HG02884 (cell line): ENCODE measurements at regions not wholly inside any gene's neighbourhood (a gene's known extent, or its start where the extent isn't known, plus 50 kb on each side); places are given as distances from the start of the nearest gene placed in this dataset.

Source experiments
- ATAC-seq: cut with Tn5 transposase; IDR thresholded peaks from one replicate; pipeline ENCODE4 v1.9.1; 2021; ENCODE audit warnings: mild to moderate bottlenecking, moderate library complexity; ENCODE audit not compliant: unreplicated experiment

- no peak for ATAC-seq
Measured at GRCh38 chr7:11290863-11291262, 317.2 kb downstream of the PHF14 start.

GRCh38 chr7:11294218-11294617, 320.5 kb downstream of the PHF14 start:
- ATAC-seq, result no peak

- ATAC-seq, result no peak
Measured at GRCh38 chr7:11294965-11295364, 321.3 kb downstream of the PHF14 start.

DNA sequence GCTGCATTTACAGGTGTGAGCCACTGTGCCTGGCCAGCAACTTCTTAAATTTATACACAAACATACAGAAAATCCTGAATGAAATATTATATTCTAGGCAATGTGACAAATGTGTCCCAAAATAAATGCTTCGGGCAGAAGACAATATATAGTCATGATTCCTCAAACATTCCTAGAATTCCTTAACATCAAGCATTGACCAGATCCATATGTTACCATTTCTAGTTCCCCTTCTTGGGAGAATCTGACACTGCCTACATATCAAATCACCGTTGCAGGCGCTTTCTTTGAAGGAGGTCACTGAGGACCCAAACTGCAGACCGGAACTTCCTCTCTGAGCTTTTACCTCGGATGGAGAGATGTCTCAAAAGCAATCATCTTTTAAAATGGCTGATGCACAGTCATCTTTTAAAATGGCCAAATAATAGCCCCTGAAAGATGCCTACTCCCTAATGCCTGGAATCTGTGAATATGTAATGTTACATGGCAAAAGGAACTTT, 323.5 kb downstream of the PHF14 start:
- no peak for ATAC-seq

- ATAC-seq, result no peak
Measured at GRCh38 chr7:11297764-11298163, 324.1 kb downstream of the PHF14 start.

GRCh38 chr7:11298220-11298619, 324.5 kb downstream of the PHF14 start:
- ATAC-seq, result no peak

DNA sequence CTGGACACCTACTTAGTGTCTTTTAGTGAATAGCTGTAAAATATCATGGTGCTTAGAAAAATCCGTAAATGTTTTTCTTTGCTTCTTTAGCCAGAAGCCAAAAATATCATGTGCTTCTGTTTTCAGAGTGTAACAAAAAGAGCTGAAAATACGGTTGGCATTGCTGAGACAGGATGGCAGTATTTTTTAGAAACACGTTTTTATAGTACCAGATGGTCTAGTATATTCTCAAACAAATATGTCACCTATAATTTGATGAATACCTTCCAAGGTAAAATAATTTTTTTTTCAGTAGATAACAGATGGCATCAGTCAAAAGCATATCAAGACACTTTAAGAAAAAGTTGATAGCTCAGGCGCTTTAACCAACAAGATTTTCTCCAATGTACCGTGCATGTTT, 326.6 kb downstream of the PHF14 start:
- ATAC-seq, result no peak

- no peak for ATAC-seq
Measured at GRCh38 chr7:11302121-11302520, 328.4 kb downstream of the PHF14 start.

GRCh38 chr7:11313801-11314200, 340.1 kb downstream of the PHF14 start:
- ATAC-seq, result no peak

DNA sequence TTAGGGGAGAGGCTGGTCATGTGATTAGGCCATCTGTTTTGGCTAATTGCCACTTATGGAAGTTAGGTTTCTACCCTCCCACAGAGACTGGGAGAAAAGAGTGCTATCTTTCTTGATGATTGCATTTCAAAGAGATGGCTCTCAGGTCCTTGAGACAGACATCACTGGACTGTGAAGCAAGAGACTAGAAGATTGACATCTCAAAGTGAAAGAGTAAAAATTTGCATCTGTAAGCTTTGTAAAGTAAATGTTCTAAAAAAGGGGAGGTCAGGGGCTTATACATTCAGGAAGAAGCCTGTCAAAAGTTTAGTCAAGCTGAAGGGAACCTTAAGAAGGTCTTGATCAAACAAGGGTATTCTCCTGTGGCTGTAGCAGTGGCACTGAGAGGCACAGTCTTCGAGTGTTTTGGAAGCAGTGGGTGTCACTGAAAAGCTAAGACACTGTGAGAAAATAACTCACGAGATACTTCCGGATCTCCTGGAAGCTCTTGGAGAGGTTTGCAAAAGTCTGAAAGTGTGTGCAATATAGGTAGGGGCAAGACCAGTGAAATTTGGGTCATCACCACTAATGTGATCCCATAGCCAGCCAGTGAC, 342.1 kb downstream of the PHF14 start:
- ATAC-seq, result peak; percentile 79

- ATAC-seq, result peak; percentile 34
Measured at GRCh38 chr7:11317766-11318165, 344.1 kb downstream of the PHF14 start.

- no peak for ATAC-seq
Measured at GRCh38 chr7:11319491-11320274, 346.0 kb downstream of the PHF14 start.
